GM12865 (cell line): ENCODE measurements at regions not wholly inside any gene's neighbourhood (a gene's known extent, or its start where the extent isn't known, plus 50 kb on each side); places are given as distances from the start of the nearest gene placed in this dataset.

ENCODE experiments used
- DNase-seq: peaks from one replicate; pipeline ENCODE4 v3.0.0; 2010; ENCODE audit warnings: low read depth
- H3K4me3 ChIP-seq: 2 replicates; pipeline ENCODE4 v1.5.1; 2011; ENCODE audit warnings: mild to moderate bottlenecking, low read depth, low read length, control low read depth
- TF ChIP-seq, protein P1 (sequence below): IDR thresholded peaks from 2 replicates; pipeline ENCODE4 v1.5.1; 2011; ENCODE audit warnings: low read length, control low read depth, low read depth, inconsistent platforms; ENCODE audit not compliant: insufficient read depth; ENCODE audit errors: missing control alignments

GRCh38 chr6:14224359-14225103 lies 107.0 kb downstream of the CD83 start:
- H3K4me3 ChIP-seq, result no peak overlapping the region
- TF ChIP-seq, protein P1, sequence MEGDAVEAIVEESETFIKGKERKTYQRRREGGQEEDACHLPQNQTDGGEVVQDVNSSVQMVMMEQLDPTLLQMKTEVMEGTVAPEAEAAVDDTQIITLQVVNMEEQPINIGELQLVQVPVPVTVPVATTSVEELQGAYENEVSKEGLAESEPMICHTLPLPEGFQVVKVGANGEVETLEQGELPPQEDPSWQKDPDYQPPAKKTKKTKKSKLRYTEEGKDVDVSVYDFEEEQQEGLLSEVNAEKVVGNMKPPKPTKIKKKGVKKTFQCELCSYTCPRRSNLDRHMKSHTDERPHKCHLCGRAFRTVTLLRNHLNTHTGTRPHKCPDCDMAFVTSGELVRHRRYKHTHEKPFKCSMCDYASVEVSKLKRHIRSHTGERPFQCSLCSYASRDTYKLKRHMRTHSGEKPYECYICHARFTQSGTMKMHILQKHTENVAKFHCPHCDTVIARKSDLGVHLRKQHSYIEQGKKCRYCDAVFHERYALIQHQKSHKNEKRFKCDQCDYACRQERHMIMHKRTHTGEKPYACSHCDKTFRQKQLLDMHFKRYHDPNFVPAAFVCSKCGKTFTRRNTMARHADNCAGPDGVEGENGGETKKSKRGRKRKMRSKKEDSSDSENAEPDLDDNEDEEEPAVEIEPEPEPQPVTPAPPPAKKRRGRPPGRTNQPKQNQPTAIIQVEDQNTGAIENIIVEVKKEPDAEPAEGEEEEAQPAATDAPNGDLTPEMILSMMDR, result no peak
- DNase-seq, result no peak

DNA sequence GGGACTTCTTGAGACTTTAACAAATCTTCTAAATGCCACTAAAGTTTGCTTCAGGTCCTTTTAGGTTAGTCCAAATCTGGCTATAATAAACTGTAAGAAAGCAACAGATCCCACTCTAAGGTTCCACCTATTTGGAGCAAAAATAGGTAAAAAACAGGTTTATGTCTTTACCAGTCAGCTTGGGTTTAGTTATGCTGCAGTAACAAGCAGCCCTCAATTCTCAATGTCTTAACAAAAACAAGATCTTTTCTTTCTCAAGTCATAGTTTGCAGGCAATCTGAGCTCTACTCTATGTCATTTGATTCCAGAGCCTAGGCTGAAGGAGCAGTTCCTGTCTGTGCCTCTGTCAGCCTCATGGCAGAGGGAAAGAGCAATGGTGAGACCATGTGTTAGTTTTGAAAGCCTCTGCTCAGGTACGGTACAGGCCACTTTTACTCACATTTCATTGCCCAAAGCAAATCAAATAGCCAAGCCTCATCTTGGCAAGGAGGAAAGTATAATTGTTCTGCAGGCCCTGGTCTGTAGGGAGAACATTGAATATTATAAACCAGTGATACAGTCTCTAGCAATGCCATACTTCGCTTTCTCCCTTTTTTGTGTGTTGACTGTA lies 108.6 kb downstream of the CD83 start:
- TF ChIP-seq, protein P1, result no peak
- no peak for DNase-seq
- no peak overlapping the region for H3K4me3 ChIP-seq

GRCh38 chr6:14228571-14228970 lies 111.0 kb downstream of the CD83 start:
- no peak overlapping the region for H3K4me3 ChIP-seq
- TF ChIP-seq, protein P1, result no peak
- DNase-seq, result no peak

DNA sequence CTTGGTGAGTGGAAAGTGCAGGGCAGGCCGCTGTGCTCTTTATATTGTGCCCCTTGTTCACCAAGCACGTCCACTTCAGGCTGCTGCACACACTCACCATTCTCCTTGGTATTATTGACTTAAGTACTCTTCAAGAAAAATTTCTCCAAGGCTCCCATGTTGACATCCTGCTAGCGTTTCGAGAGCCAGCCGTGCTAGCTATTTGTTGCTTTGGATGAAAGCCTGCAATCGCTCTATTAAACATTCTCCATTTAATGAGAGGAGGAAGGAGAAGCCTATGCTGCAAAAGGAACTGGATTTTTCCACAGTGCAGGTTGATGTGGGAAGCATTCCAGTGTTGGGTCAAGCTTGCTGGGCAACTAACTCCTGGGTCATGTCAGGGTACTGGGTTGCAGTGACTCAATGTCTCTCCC lies 113.5 kb downstream of the CD83 start:
- DNase-seq, result no peak
- no peak overlapping the region for H3K4me3 ChIP-seq
- TF ChIP-seq, protein P1, result no peak

GRCh38 chr6:14231501-14232280 lies 114.1 kb downstream of the CD83 start:
- TF ChIP-seq, protein P1, result no peak
- DNase-seq, result no peak
- H3K4me3 ChIP-seq, result no peak overlapping the region

- H3K4me3 ChIP-seq, result no peak overlapping the region
- TF ChIP-seq, protein P1, result no peak
- no peak for DNase-seq
These were observed 115.3 kb downstream of the CD83 start for GRCh38 chr6:14232889-14233288.
